Progenitor cell of endocrine pancreas (in vitro differentiated cells): ENCODE measurements at regions not wholly inside any gene's neighbourhood (a gene's known extent, or its start where the extent isn't known, plus 50 kb on each side); places are given as distances from the start of the nearest gene placed in this dataset.

Experiments used
- DNase-seq: peaks from one replicate; pipeline ENCODE4 v3.0.0; 2021; ENCODE audit warnings: low spot score; ENCODE audit not compliant: unreplicated experiment
- H3K27ac Mint-ChIP-seq: 2 replicates; pipeline ENCODE4 v1.8.0; 2021; ENCODE audit warnings: mild to moderate bottlenecking, moderate library complexity, mixed read lengths
- H3K27me3 Mint-ChIP-seq: 2 replicates; pipeline ENCODE4 v1.8.0; 2021; ENCODE audit warnings: mixed read lengths
- H3K36me3 Mint-ChIP-seq: 2 replicates; pipeline ENCODE4 v1.8.0; 2022; ENCODE audit warnings: mixed read lengths; ENCODE audit not compliant: insufficient read depth
- H3K4me1 Mint-ChIP-seq: 2 replicates; pipeline ENCODE4 v1.8.0; 2021; ENCODE audit warnings: low read depth, mixed read lengths
- H3K4me3 Mint-ChIP-seq: 2 replicates; pipeline ENCODE4 v1.8.0; 2021; ENCODE audit warnings: low read depth, mild to moderate bottlenecking, moderate library complexity, mixed read lengths
- H3K9me3 Mint-ChIP-seq: 2 replicates; pipeline ENCODE4 v1.8.0; 2021; ENCODE audit warnings: low read depth, mixed read lengths
- TF ChIP-seq, protein P1 (sequence below): fragments of 200-600 bp; sonication (generic); IDR thresholded peaks from one replicate; pipeline ENCODE4 v1.5.0; 2021; ENCODE audit warnings: antibody characterized with exemption, mild to moderate bottlenecking; ENCODE audit not compliant: unreplicated experiment

DNA sequence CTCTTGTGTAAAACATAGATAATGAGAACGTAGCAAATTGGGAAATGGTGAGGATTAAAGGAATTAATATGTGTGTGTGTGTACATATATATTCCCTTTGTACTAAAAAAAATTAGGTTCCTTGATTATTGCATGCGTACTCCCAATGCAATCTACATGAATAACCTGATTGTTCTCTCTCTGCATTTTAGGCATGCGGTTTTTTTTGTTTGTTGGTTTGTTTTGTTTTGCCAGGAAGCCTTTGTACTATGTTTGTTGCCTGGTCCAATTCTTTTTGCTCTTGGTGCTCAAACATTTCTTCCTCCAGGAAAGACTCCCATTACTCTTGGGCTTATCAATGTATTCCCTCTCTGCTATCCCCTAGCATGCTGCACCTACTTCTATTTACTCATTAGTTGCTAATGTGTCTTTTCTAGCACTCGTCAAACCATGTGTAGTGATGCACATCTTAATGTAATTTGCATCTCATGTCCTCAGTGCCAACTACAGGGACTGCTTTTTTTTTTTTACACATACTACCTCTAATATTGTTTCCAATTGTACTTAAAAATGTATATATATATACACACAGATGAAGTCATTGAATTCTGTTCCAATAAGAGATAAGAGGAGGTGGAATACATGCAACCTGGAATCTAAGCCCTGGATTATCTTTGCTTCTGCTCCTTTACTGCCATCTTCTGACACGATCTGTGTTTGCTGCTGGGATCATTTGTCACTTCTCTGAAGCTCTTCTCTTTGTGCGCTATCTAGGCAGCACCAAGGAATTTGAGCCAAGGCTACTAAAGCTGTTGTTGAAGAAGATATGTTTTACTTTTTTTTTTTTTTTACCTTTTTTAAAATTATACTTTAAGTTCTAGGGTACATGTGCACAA is 197.2 kb upstream of the ANO3 start:
- H3K27me3 Mint-ChIP-seq, result no peaks in the 10 kb centered on the region

DNA sequence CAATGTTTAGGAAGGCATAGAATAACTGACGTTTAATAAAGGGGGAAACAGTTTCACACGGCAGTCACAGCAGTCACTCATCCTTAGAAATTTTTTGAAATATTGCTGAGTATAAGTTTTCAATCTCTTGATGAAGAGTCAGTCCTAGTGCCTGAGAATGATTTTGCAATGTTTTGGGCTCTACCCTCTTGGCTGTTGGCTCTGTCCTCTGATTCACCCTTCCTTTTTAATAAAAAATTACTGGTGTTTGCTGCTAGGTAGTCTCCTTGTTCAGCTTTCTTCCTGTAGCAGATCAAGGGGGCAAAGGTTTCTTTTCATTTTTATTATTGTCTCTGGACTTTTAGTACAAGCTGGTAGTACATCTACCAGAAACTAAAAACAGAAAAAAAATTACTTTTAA is 194.3 kb upstream of the ANO3 start:
- Mint-ChIP-seq H3K27me3 (no peaks in the 10 kb centered on the region), H3K27ac (no peak overlapping the region), H3K36me3 (no peaks in the 10 kb centered on the region), H3K4me1 (peaks cover 5% of the 10 kb centered on the region), H3K9me3 (no peaks in the 10 kb centered on the region), H3K4me3 (no peak overlapping the region)
- no peak for DNase-seq
- TF ChIP-seq, protein P1, sequence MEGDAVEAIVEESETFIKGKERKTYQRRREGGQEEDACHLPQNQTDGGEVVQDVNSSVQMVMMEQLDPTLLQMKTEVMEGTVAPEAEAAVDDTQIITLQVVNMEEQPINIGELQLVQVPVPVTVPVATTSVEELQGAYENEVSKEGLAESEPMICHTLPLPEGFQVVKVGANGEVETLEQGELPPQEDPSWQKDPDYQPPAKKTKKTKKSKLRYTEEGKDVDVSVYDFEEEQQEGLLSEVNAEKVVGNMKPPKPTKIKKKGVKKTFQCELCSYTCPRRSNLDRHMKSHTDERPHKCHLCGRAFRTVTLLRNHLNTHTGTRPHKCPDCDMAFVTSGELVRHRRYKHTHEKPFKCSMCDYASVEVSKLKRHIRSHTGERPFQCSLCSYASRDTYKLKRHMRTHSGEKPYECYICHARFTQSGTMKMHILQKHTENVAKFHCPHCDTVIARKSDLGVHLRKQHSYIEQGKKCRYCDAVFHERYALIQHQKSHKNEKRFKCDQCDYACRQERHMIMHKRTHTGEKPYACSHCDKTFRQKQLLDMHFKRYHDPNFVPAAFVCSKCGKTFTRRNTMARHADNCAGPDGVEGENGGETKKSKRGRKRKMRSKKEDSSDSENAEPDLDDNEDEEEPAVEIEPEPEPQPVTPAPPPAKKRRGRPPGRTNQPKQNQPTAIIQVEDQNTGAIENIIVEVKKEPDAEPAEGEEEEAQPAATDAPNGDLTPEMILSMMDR, result no peak

More for the DNA sequence above, 197.2 kb upstream of the ANO3 start:
- no peak overlapping the region for H3K4me3 Mint-ChIP-seq
- H3K36me3 Mint-ChIP-seq, result no peaks in the 10 kb centered on the region
- H3K4me1 Mint-ChIP-seq, result peaks cover 5% of the 10 kb centered on the region
- H3K27ac Mint-ChIP-seq, result no peak overlapping the region
- TF ChIP-seq, protein P1, result peak; percentile 37
- no peak for DNase-seq
- no peaks in the 10 kb centered on the region for H3K9me3 Mint-ChIP-seq

DNA sequence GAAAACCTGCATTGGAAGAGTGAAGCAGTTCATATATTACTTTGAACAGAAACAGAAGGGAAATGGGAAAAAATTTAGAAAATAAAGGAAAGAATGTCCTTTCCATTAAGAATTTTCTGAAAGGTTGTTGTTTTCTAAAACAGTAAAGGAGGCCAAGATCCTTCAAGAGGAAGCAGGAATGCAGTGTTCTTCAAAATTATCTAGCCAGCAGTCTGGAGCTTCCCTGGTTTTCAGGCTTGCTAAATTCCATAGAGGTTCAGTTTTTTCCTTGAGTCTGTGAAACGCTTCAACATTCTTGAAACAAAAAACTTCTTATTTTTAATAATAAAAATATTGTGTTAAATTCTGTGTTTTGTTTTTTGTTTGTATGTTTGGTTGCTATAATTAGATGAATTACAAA is 189.0 kb upstream of the ANO3 start:
- no peaks in the 10 kb centered on the region for H3K27me3 Mint-ChIP-seq
- no peak overlapping the region for H3K4me3 Mint-ChIP-seq
- no peaks in the 10 kb centered on the region for H3K9me3 Mint-ChIP-seq
- peaks cover 14% of the 10 kb centered on the region for H3K4me1 Mint-ChIP-seq
- H3K27ac Mint-ChIP-seq, result no peak overlapping the region
- no peaks in the 10 kb centered on the region for H3K36me3 Mint-ChIP-seq
- DNase-seq, result no peak
- TF ChIP-seq, protein P1, result no peak

DNA sequence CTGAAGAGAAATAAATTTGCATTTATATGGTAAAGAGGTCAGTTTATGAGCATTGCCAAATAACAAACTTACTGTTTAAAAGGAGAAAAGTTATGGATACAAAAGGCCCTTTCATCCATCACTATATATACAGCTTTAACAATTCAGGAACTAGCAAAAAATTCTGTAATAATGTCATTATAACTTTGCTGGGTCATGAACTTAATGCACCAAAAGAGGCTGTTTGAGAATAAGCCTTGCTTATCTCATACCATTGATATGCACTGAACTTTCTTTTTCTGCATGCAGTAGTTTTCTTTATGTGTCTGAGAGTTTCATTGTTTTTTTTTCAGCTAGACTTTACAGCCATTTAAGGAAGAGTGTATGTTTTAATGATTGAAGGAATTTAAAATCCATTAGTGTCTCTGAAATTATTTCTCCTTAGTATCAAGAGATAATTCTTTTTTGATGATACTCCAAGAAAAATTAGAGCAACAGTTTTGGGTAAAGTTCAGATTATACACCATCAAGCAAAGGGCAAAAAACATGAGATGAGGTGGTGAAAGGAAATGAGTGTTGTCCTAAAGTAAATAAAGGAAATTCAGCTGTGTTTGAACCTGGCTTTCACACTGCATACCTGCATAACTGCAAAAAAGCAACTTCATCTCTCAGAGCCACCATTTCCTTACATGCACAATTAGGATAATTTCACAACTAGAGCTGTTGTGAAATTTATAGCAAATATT is 188.2 kb upstream of the ANO3 start:
- no peak for DNase-seq
- TF ChIP-seq, protein P1, result no peak
- H3K4me3 Mint-ChIP-seq, result no peak overlapping the region
- H3K27ac Mint-ChIP-seq, result peak overlapping the region; percentile 5
- H3K9me3 Mint-ChIP-seq, result no peaks in the 10 kb centered on the region
- peaks cover 14% of the 10 kb centered on the region for H3K4me1 Mint-ChIP-seq
- H3K36me3 Mint-ChIP-seq, result no peaks in the 10 kb centered on the region
- H3K27me3 Mint-ChIP-seq, result no peaks in the 10 kb centered on the region

DNA sequence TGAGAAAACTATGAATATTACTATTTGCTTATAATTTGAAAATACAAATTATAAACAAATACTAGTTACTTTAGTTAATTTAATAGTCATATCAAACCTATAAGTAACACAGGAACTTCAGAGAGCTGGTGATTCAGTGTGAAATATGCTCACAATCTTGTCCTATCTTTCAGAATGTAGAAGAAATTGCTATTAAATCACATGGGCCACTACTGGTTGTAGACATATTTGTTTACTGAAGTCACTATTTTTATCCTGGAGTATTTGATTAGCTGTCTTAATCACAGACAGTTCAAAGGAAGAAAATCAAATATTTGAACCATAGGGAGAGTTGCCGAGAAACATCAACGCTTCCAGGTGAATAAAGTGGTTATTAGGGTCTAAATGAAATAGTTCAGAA is 187.6 kb upstream of the ANO3 start:
- peaks cover 14% of the 10 kb centered on the region for H3K4me1 Mint-ChIP-seq
- no peak for DNase-seq
- H3K4me3 Mint-ChIP-seq, result no peak overlapping the region
- H3K27ac Mint-ChIP-seq, result no peak overlapping the region
- no peaks in the 10 kb centered on the region for H3K27me3 Mint-ChIP-seq
- no peaks in the 10 kb centered on the region for H3K36me3 Mint-ChIP-seq
- TF ChIP-seq, protein P1, result no peak
- H3K9me3 Mint-ChIP-seq, result no peaks in the 10 kb centered on the region
